SK-N-SH treated with all-trans-retinoic acid at 6 μM for 48 hours (cell line): ENCODE measurements at regions not wholly inside any gene's neighbourhood (a gene's known extent, or its start where the extent isn't known, plus 50 kb on each side); places are given as distances from the start of the nearest gene placed in this dataset.

Experiments
- ATAC-seq: fragments of 200-7000 bp; cut with Tn5 transposase; 3 replicates; pipeline ENCODE4 v1.9.1; 2020; ENCODE audit warnings: mild to moderate bottlenecking, moderate library complexity
- ARNTL ChIP-seq: fragments of 450-650 bp; formaldehyde crosslinking; IDR thresholded peaks from 2 replicates; pipeline ENCODE4 v1.5.0; 2020; ENCODE audit warnings: low read depth, mild to moderate bottlenecking, moderate library complexity, borderline replicate concordance
- BACH2 ChIP-seq: fragments of 250-450 bp; sonication (Bioruptor Pico); IDR thresholded peaks from 2 replicates; pipeline ENCODE4 v1.9.0; 2021; ENCODE audit warnings: mild to moderate bottlenecking, borderline replicate concordance
- CSDC2 ChIP-seq: fragments of 250-450 bp; sonication (Bioruptor Pico); IDR thresholded peaks from 2 replicates; pipeline ENCODE4 v1.5.0; 2020; ENCODE audit warnings: mild to moderate bottlenecking, moderate library complexity
- GLIS3 ChIP-seq: fragments of 250-450 bp; sonication (Bioruptor Pico); IDR thresholded peaks from 2 replicates; pipeline ENCODE4 v1.5.0; 2020; ENCODE audit warnings: mild to moderate bottlenecking, moderate library complexity
- ISL1 ChIP-seq: fragments of 250-450 bp; sonication (Bioruptor Pico); IDR thresholded peaks from 2 replicates; pipeline ENCODE4 v2.1.2; 2022; ENCODE audit warnings: mild to moderate bottlenecking, moderate library complexity
- OSR1 ChIP-seq: fragments of 250-450 bp; sonication (Bioruptor Pico); IDR thresholded peaks from 2 replicates; pipeline ENCODE4 v1.8.0; 2022; ENCODE audit warnings: moderate library complexity, mild to moderate bottlenecking, inconsistent platforms
- PATZ1 ChIP-seq: fragments of 250-450 bp; sonication (Bioruptor Pico); IDR thresholded peaks from 2 replicates; pipeline ENCODE4 v1.8.0; 2020; ENCODE audit warnings: mild to moderate bottlenecking, moderate library complexity, borderline replicate concordance
- POU6F1 ChIP-seq: fragments of 250-450 bp; sonication (Bioruptor Pico); IDR thresholded peaks from 2 replicates; pipeline ENCODE4 v1.8.0; 2021; ENCODE audit warnings: low read depth, mild to moderate bottlenecking, moderate library complexity, borderline replicate concordance
- SNAI2 ChIP-seq: fragments of 250-450 bp; sonication (Bioruptor Pico); IDR thresholded peaks from 2 replicates; pipeline ENCODE4 v1.5.0; 2020; ENCODE audit warnings: mild to moderate bottlenecking, moderate library complexity
- TOX ChIP-seq: fragments of 250-450 bp; sonication (Bioruptor Pico); IDR thresholded peaks from 2 replicates; pipeline ENCODE4 v1.8.0; 2021; ENCODE audit warnings: mild to moderate bottlenecking, moderate library complexity, borderline replicate concordance
- ZC3H10 ChIP-seq: fragments of 250-450 bp; sonication (Bioruptor Pico); IDR thresholded peaks from 2 replicates; pipeline ENCODE4 v1.5.1; 2021; ENCODE audit warnings: mild to moderate bottlenecking, moderate library complexity
- ZFP3 ChIP-seq: fragments of 250-450 bp; sonication (Bioruptor Pico); IDR thresholded peaks from 2 replicates; pipeline ENCODE4 v1.5.0; 2020; ENCODE audit warnings: mild to moderate bottlenecking, moderate library complexity
- ZNF565 ChIP-seq: fragments of 450-650 bp; formaldehyde crosslinking; conservative IDR thresholded peaks from 2 replicates; pipeline ENCODE4 v1.5.0; 2020; ENCODE audit warnings: low read depth, mild to moderate bottlenecking, moderate library complexity
- ZNF8 ChIP-seq: fragments of 450-650 bp; formaldehyde crosslinking; IDR thresholded peaks from 2 replicates; pipeline ENCODE4 v1.5.0; 2020; ENCODE audit warnings: mild to moderate bottlenecking, moderate library complexity
- TF ChIP-seq, protein P1 (sequence below): fragments of 250-450 bp; sonication (Bioruptor Pico); IDR thresholded peaks from 2 replicates; pipeline ENCODE4 v1.5.1; 2020; ENCODE audit warnings: low read depth, mild to moderate bottlenecking, moderate library complexity

GRCh38 chr3:69439643-69440270, 53.9 kb upstream of the FRMD4B start:
- TF ChIP-seq CSDC2 (CRISPR knock-in tag) (no peak), PATZ1 (CRISPR knock-in tag) (no peak), ZFP3 (CRISPR knock-in tag) (peak; percentile 90)
- ATAC-seq = peak; percentile 61

DNA sequence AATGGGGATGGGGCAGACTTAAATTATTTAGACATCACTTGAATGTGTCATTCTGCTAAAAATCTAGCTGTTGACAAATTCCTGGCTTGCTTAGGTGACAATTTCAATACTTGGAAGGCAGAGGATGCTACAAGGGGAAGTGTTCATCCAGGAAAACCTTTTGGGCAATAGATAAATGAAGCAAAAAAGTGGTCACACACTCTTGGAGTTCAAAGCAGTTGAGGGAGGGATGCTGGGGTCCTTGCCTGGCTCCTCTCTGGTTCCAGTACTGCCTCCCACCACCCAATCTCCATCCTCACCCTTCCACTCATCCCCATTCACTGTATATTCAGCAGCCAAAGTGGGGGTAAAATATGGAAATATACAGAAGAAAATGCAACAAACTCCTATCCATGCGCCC, 52.6 kb upstream of the FRMD4B start:
- ATAC-seq = no peak

GRCh38 chr3:69435274-69436265, 49.7 kb upstream of the FRMD4B start:
- TF ChIP-seq ZFP3 (CRISPR knock-in tag) (no peak), ISL1 (no peak), ZC3H10 (no peak), ZNF565 (no peak), ARNTL (no peak), ZNF8 (CRISPR knock-in tag) (no peak), GLIS3 (CRISPR knock-in tag) (no peak), BACH2 (no peak), OSR1 (no peak), CSDC2 (CRISPR knock-in tag) (no peak), TOX (CRISPR knock-in tag) (no peak), SNAI2 (CRISPR knock-in tag) (no peak), POU6F1 (no peak)
- TF ChIP-seq, protein P1, sequence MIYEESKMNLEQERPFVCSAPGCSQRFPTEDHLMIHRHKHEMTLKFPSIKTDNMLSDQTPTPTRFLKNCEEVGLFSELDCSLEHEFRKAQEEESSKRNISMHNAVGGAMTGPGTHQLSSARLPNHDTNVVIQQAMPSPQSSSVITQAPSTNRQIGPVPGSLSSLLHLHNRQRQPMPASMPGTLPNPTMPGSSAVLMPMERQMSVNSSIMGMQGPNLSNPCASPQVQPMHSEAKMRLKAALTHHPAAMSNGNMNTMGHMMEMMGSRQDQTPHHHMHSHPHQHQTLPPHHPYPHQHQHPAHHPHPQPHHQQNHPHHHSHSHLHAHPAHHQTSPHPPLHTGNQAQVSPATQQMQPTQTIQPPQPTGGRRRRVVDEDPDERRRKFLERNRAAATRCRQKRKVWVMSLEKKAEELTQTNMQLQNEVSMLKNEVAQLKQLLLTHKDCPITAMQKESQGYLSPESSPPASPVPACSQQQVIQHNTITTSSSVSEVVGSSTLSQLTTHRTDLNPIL (CRISPR knock-in tag) = no peak
- no peak for ATAC-seq

More for the DNA sequence above, 52.6 kb upstream of the FRMD4B start:
- TF ChIP-seq TOX (CRISPR knock-in tag) (no peak), GLIS3 (CRISPR knock-in tag) (no peak)
- TF ChIP-seq, all 23 proteins: peak for 0
